HCT116 (cell line): ENCODE measurements at regions not wholly inside any gene's neighbourhood (a gene's known extent, or its start where the extent isn't known, plus 50 kb on each side); places are given as distances from the start of the nearest gene placed in this dataset.
A peak's percentile ranks its signal among the peaks of the same experiment; 100 is the strongest.
"Not testable (repeated sequence)": the region's sequence is repeated elsewhere in the genome, so short reads cannot be mapped to it uniquely, and the experiment has no call there.

Experiments used
- ATAC-seq: fragments of 200-7000 bp; cut with Tn5 transposase; 2 replicates; pipeline ENCODE4 v1.9.1; 2020; ENCODE audit warnings: mild to moderate bottlenecking, moderate library complexity
- BruUV-seq: library from RNA; stranded (reverse); fragments of 400-500 nt; replicated peaks from 2 replicates; lab custom pipeline; 2021; lab: Mats Ljungman, UMichigan
- CTCF ChIA-PET: fragments of 300-600 bp; sonication (Branson Sonifier 250); formaldehyde crosslinking; loops from one replicate; lab custom pipeline; 2021; ENCODE audit warnings: antibody characterized with exemption; lab: Charles Lee
- POLR2A ChIA-PET: fragments of 300-600, 350-600 bp; sonication (Branson Sonifier 250); formaldehyde crosslinking; loops from one replicate; lab custom pipeline; 2021; ENCODE audit warnings: antibody characterized with exemption; lab: Charles Lee
- RAD21 ChIA-PET, 2 experiments: fragments of 300-600 bp; sonication (Branson Sonifier 250); formaldehyde crosslinking; loops; one replicate each; lab custom pipeline; 2023; ENCODE audit warnings: low total read pairs in 2 of 2; ENCODE audit not compliant: uncharacterized antibody in 2 of 2, unreplicated experiment in 2 of 2, low non-redundant PET in 1 of 2; lab: Charles Lee
- DNase-seq: peaks from one replicate; pipeline ENCODE4 v3.0.0-alpha.2; 2010; ENCODE audit warnings: low read depth, low spot score
- H2AFZ ChIP-seq: fragments of 200-600 bp; shearing (Covaris generic), sonication (generic); 2 replicates; pipeline ENCODE4 v1.6.1; 2017; ENCODE audit warnings: low read depth, mixed run types, mixed read lengths, antibody characterized with exemption, low read length; ENCODE audit not compliant: poor library complexity, severe bottlenecking
- H3K27ac ChIP-seq: 2 replicates; pipeline ENCODE4 v1.5.1; 2012; ENCODE audit warnings: low read depth, low read length
- H3K27me3 ChIP-seq: fragments of 200-600 bp; sonication (generic); 2 replicates; pipeline ENCODE4 v1.6.1; 2016; ENCODE audit warnings: mixed run types, low read length, mixed read lengths; ENCODE audit not compliant: insufficient read depth
- H3K36me3 ChIP-seq, 2 experiments: fragments of 200-500 bp in 1 of 2; fragments of 200-600 bp in 1 of 2; sonication (Bioruptor generic) in 1 of 2; sonication (generic) in 1 of 2; 2 replicates each; pipeline versions ENCODE4 v1.5.1 to v1.6.1; 2014 to 2016; ENCODE audit warnings: low read length in 2 of 2, inconsistent platforms in 1 of 2, mixed read lengths in 1 of 2, mixed run types in 1 of 2; ENCODE audit not compliant: insufficient read depth in 2 of 2, control insufficient read depth in 1 of 2
- H3K4me1 ChIP-seq, 2 experiments: fragments of 200-600 bp in 1 of 2; sonication (generic) in 1 of 2; 2 replicates each; pipeline versions ENCODE4 v1.5.1 to v1.6.1; 2012 to 2017; ENCODE audit warnings: low read length in 2 of 2, inconsistent platforms in 1 of 2, mild to moderate bottlenecking in 1 of 2, mixed read lengths in 1 of 2, mixed run types in 1 of 2, moderate library complexity in 1 of 2; ENCODE audit not compliant: insufficient read depth in 2 of 2, control insufficient read depth in 1 of 2
- H3K4me2 ChIP-seq: fragments of 200-600 bp; sonication (generic); 2 replicates; pipeline ENCODE4 v1.6.1; 2017; ENCODE audit warnings: mixed run types, low read length, mixed read lengths
- H3K4me3 ChIP-seq, 2 experiments: fragments of 200-600 bp in 1 of 2; sonication (generic) in 1 of 2; replicated peaks in 1 of 2; 2 replicates each; pipeline ENCODE4 v1.5.1; 2011 to 2016; ENCODE audit warnings: low read length in 2 of 2, control low read depth in 1 of 2, low read depth in 1 of 2, mild to moderate bottlenecking in 1 of 2, mixed read lengths in 1 of 2, mixed run types in 1 of 2
- H3K79me2 ChIP-seq: fragments of 200-600 bp; sonication (generic); 2 replicates; pipeline ENCODE4 v1.6.1; 2017; ENCODE audit warnings: mild to moderate bottlenecking, mixed run types, low read length, moderate library complexity, mixed read lengths; ENCODE audit not compliant: insufficient read depth
- H3K9ac ChIP-seq: fragments of 200-600 bp; sonication (generic); 2 replicates; pipeline ENCODE4 v1.6.1; 2016; ENCODE audit warnings: low read length, mixed read lengths
- H3K9me2 ChIP-seq: fragments of 200-600 bp; sonication (generic), shearing (Covaris generic); 2 replicates; pipeline ENCODE4 v1.6.1; 2017; ENCODE audit warnings: mixed run types, mild to moderate bottlenecking, moderate library complexity; ENCODE audit not compliant: insufficient read depth
- H3K9me3 ChIP-seq, 2 experiments: fragments of 200-500 bp in 1 of 2; fragments of 200-600 bp in 1 of 2; sonication (Bioruptor generic) in 1 of 2; sonication (generic) in 1 of 2; 2 replicates each; pipeline ENCODE4 v1.6.1; 2014 to 2017; ENCODE audit warnings: low read length in 2 of 2, mixed read lengths in 2 of 2, inconsistent platforms in 1 of 2, low read depth in 1 of 2, mild to moderate bottlenecking in 1 of 2, mixed run types in 1 of 2, moderate library complexity in 1 of 2; ENCODE audit not compliant: control insufficient read depth in 1 of 2, insufficient read depth in 1 of 2
- H4K20me1 ChIP-seq: fragments of 200-600 bp; sonication (generic), shearing (Covaris generic); 2 replicates; pipeline ENCODE4 v1.6.1; 2017; ENCODE audit warnings: mixed run types, mild to moderate bottlenecking, moderate library complexity; ENCODE audit not compliant: insufficient read depth
- ELF1 ChIP-seq: IDR thresholded peaks from 2 replicates; pipeline ENCODE4 v1.6.1; 2012; ENCODE audit warnings: low read depth, borderline replicate concordance
- FOSL1 ChIP-seq: IDR thresholded peaks from 2 replicates; pipeline ENCODE4 v1.6.1; 2012; ENCODE audit warnings: low read depth
- JUND ChIP-seq: IDR thresholded peaks from 2 replicates; pipeline ENCODE4 v1.6.1; 2012
- RAD21 ChIP-seq: IDR thresholded peaks from 2 replicates; pipeline ENCODE4 v1.6.1; 2012; ENCODE audit warnings: low read depth, mild to moderate bottlenecking
- SIN3A ChIP-seq: IDR thresholded peaks from 2 replicates; pipeline ENCODE4 v1.6.1; 2012; ENCODE audit warnings: low read depth
- SP1 ChIP-seq: IDR thresholded peaks from 2 replicates; pipeline ENCODE4 v1.6.1; 2012; ENCODE audit warnings: low read depth
- YY1 ChIP-seq: IDR thresholded peaks from 2 replicates; pipeline ENCODE4 v1.6.1; 2011; ENCODE audit warnings: low read length, low read depth, moderate library complexity, mild to moderate bottlenecking; ENCODE audit not compliant: insufficient replicate concordance; ENCODE audit errors: extremely low read depth
- intact Hi-C: fragments of 100-400 bp; cut with micrococcal nuclease; formaldehyde crosslinking; loops from 2 replicates; pipeline ENCODE4 v1.10.0; 2022
- TF ChIP-seq, protein P1 (sequence below): IDR thresholded peaks from 2 replicates; pipeline ENCODE4 v1.6.1; 2012
- TF ChIP-seq, protein P2 (sequence below), 3 experiments: fragments of 200-600 bp in 1 of 3; sonication (generic) in 1 of 3; IDR thresholded peaks in 2 of 3; conservative IDR thresholded peaks in 1 of 3; 2 replicates each; pipeline ENCODE4 v1.5.1; 2012 to 2017; ENCODE audit warnings: low read depth in 2 of 3, low read length in 2 of 3, antibody characterized with exemption in 1 of 3, borderline replicate concordance in 1 of 3, control low read depth in 1 of 3, mild to moderate bottlenecking in 1 of 3, mixed read lengths in 1 of 3, mixed run types in 1 of 3, moderate library complexity in 1 of 3; ENCODE audit not compliant: insufficient read depth in 1 of 3

DNA sequence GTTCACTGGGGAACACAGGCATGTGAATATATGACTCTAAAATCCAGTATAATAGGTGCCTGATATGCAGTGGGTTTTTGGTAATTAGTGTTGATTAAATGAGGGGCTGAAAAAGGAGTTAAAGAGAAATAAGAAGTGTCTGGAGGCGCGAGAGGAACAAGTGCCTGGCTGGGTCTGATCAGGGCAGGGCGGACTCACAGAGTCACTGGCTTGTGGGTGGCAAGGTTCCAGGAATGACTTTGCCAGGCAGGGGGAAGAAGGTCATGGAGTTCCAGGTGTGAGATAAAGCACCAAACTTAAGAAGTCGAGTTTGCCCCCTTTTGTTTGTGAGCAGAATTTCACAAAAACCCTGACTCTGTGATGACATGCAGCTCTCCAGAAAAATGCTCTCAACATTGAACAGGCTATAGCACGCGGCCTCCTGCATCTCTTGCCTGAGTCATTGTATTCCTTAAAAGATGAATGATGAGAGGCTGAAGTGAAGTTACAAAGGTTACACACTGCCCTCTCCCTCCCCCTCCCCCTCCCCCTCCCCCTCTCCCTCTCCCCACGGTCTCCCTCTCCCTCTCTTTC is 63.0 kb upstream of the LMCD1 start (continued):
- TF ChIP-seq, protein P1, sequence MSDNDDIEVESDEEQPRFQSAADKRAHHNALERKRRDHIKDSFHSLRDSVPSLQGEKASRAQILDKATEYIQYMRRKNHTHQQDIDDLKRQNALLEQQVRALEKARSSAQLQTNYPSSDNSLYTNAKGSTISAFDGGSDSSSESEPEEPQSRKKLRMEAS: no peak

DNA sequence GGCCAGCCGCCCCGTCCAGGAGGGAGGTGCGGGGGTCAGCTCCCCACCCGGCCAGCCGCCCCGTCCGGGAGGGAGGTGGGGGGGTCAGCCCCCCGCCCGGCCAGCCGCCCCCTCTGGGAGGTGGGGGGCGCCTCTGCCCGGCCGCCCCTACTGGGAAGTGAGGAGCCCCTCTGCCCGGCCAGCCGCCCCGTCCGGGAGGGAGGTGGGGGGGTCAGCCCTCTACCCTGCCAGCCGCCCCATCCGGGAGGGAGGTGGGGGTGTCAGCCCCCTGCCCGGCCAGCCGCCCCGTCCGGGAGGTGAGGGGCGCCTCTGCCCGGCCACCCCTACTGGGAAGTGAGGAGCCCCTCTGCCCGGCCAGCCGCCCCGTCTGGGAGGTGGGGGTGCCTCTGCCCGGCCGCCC is 61.5 kb upstream of the LMCD1 start:
- H3K27ac ChIP-seq, H3K9me2 ChIP-seq, RAD21 ChIA-PET, H3K4me2 ChIP-seq, H3K36me3 ChIP-seq, H3K27me3 ChIP-seq, ATAC-seq, intact Hi-C loops, H3K4me3 ChIP-seq, H3K79me2 ChIP-seq, CTCF ChIA-PET, H4K20me1 ChIP-seq, POLR2A ChIA-PET, H2AFZ ChIP-seq, BruUV-seq, DNase-seq, H3K9me3 ChIP-seq, H3K9ac ChIP-seq: not testable (repeated sequence)
- peaks cover 9 to 13% of the 10 kb centered on the region in 2 experiments; a peak in 3 of 4 replicates for H3K4me1 ChIP-seq

DNA sequence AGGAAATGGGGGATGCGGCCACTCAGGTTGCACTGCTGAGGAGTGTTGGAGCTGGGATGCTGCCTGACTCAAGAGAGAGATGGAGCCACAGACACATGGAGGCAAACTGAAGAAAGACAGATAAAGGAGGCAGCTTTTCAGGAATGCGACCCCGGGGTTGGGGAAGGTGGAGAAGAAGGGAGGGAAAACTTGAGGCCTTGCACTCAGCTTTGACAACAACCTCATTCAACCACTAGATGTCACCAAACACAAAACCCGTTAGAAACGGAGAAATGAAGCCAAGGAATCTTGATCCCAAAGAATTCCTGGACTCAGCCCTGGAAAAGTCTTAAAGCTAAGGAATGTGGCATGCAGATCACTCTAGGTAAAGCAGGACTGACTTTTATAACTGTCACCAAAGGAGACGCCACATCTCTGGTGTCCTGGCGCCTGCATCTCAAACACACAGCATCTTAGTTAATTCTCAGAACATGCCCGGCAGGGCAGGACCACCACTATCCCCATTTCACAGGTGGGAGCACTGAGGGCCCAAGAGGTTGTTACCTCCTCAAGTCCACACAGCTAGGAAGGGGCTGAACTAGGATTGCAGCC is 59.6 kb upstream of the LMCD1 start:
- H3K27me3 ChIP-seq: no peaks in the 10 kb centered on the region
- no peaks in the 10 kb centered on the region for H3K9me3 ChIP-seq
- peaks cover 9 to 24% of the 10 kb centered on the region in 2 experiments; a peak in 3 of 4 replicates for H3K4me1 ChIP-seq
- no peak overlapping the region for H3K9ac ChIP-seq
- ChIA-PET RAD21 (interaction anchor here in 1 of 2 experiments (0.7 kb wide), 1 partner anchor 25 kb away, joined by 4 read pairs; no protein-coding TSS in a partner anchor), CTCF (interaction anchor here (0.8 to 1.9 kb wide), 11 partner anchors 14 to 188 kb away, joined by 3 to 8 read pairs (median 3); partner anchors contain the start of gene LMCD1), POLR2A (no interaction called here)
- no TSS peak for BruUV-seq
- H3K9me2 ChIP-seq: no peaks in the 10 kb centered on the region
- intact Hi-C loops: loop anchor here (1.0 kb wide), 2 partner anchors 165 to 181 kb away; no protein-coding TSS in a partner anchor
- peak; percentile 70 for ATAC-seq
- H3K4me2 ChIP-seq: no peak overlapping the region
- no peak overlapping the region for H2AFZ ChIP-seq
- H3K36me3 ChIP-seq: no peaks in the 10 kb centered on the region
- peak; percentile 39 for DNase-seq
- H3K4me3 ChIP-seq: no peak overlapping the region
- TF ChIP-seq, protein P2, sequence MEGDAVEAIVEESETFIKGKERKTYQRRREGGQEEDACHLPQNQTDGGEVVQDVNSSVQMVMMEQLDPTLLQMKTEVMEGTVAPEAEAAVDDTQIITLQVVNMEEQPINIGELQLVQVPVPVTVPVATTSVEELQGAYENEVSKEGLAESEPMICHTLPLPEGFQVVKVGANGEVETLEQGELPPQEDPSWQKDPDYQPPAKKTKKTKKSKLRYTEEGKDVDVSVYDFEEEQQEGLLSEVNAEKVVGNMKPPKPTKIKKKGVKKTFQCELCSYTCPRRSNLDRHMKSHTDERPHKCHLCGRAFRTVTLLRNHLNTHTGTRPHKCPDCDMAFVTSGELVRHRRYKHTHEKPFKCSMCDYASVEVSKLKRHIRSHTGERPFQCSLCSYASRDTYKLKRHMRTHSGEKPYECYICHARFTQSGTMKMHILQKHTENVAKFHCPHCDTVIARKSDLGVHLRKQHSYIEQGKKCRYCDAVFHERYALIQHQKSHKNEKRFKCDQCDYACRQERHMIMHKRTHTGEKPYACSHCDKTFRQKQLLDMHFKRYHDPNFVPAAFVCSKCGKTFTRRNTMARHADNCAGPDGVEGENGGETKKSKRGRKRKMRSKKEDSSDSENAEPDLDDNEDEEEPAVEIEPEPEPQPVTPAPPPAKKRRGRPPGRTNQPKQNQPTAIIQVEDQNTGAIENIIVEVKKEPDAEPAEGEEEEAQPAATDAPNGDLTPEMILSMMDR (IDR thresholded peaks at IDR 0.05 in 2 of 3, conservative IDR thresholded peaks at IDR 0.05 in 1 of 3; ENCODE audit: borderline replicate concordance in 1 of 3, insufficient read depth in 1 of 3, low read depth in 2 of 3, low read length in 2 of 3): peak; percentile 71 to 80 (median 73)
- no peak for TF ChIP-seq FOSL1
- TF ChIP-seq SIN3A: no peak
- no peak for TF ChIP-seq ELF1
- TF ChIP-seq SP1: no peak
- TF ChIP-seq RAD21: peak; percentile 85
- TF ChIP-seq YY1: no peak
- no peak for TF ChIP-seq JUND
- H3K27ac ChIP-seq: no peak overlapping the region
- H3K79me2 ChIP-seq: no peaks in the 10 kb centered on the region
- H4K20me1 ChIP-seq: no peaks in the 10 kb centered on the region
